Fibroblast of lung (primary cell): ENCODE measurements at regions not wholly inside any gene's neighbourhood (a gene's known extent, or its start where the extent isn't known, plus 50 kb on each side); places are given as distances from the start of the nearest gene placed in this dataset.

Source experiments
- DNase-seq, 2 donors: peaks; one replicate each; pipeline versions ENCODE4 v3.0.0 to v3.0.0-alpha.2; 2010; ENCODE audit warnings: low read depth in 2 of 2
- H2AFZ ChIP-seq: 2 replicates; pipeline ENCODE4 v1.5.1; 2012; ENCODE audit warnings: low read length, control low read depth, inconsistent platforms
- H3K27ac ChIP-seq: 2 replicates; pipeline ENCODE4 v1.5.1; 2011; ENCODE audit warnings: low read length, control low read depth; ENCODE audit not compliant: insufficient read depth
- H3K27me3 ChIP-seq: 2 replicates; pipeline ENCODE4 v1.5.1; 2011; ENCODE audit warnings: mild to moderate bottlenecking, low read length; ENCODE audit not compliant: control insufficient read depth, insufficient read depth
- H3K36me3 ChIP-seq: 2 replicates; pipeline ENCODE4 v1.5.1; 2011; ENCODE audit warnings: low read length; ENCODE audit not compliant: control insufficient read depth, insufficient read depth
- H3K4me1 ChIP-seq: 2 replicates; pipeline ENCODE4 v1.5.1; 2011; ENCODE audit warnings: low read length; ENCODE audit not compliant: control insufficient read depth, insufficient read depth; ENCODE audit errors: extremely low read depth
- H3K4me2 ChIP-seq: 2 replicates; pipeline ENCODE4 v1.5.1; 2011; ENCODE audit warnings: low read length, control low read depth; ENCODE audit not compliant: insufficient read depth; ENCODE audit errors: extremely low read depth
- H3K4me3 ChIP-seq, 4 experiments: fragments of 200-600 bp in 1 of 4; sonication (generic) in 1 of 4; replicated peaks in 1 of 4; 2 replicates each; pipeline ENCODE4 v1.5.1; 2011 to 2016; ENCODE audit warnings: low read length in 4 of 4, low read depth in 3 of 4, mild to moderate bottlenecking in 3 of 4, control low read depth in 2 of 4, inconsistent platforms in 1 of 4, mixed read lengths in 1 of 4; ENCODE audit not compliant: insufficient read depth in 1 of 4; ENCODE audit errors: control extremely low read depth in 1 of 4
- H3K79me2 ChIP-seq: 2 replicates; pipeline ENCODE4 v1.5.1; 2012; ENCODE audit warnings: mild to moderate bottlenecking, low read length, inconsistent platforms; ENCODE audit not compliant: control insufficient read depth, insufficient read depth
- H3K9ac ChIP-seq: 2 replicates; pipeline ENCODE4 v1.5.1; 2011; ENCODE audit warnings: mild to moderate bottlenecking, low read length, control low read depth; ENCODE audit not compliant: insufficient read depth
- H3K9me3 ChIP-seq: 2 replicates; pipeline ENCODE4 v1.5.1; 2012; ENCODE audit warnings: low read depth, low read length; ENCODE audit not compliant: control insufficient read depth, insufficient read depth
- H4K20me1 ChIP-seq: 2 replicates; pipeline ENCODE4 v1.5.1; 2011; ENCODE audit warnings: low read length; ENCODE audit not compliant: control insufficient read depth, insufficient read depth; ENCODE audit errors: extremely low read depth
- CTCF ChIP-seq, 2 donors: IDR thresholded peaks in 1 of 2; conservative IDR thresholded peaks in 1 of 2; 1 replicate in 1 of 2; 2 replicates in 1 of 2; pipeline ENCODE4 v1.5.1; 2011 to 2012; ENCODE audit warnings: low read length in 2 of 2, control low read depth in 1 of 2, inconsistent platforms in 1 of 2, low read depth in 1 of 2, mild to moderate bottlenecking in 1 of 2
- EZH2 ChIP-seq: IDR thresholded peaks from 2 replicates; pipeline ENCODE4 v1.5.1; 2012; ENCODE audit warnings: low read length, control low read depth, mild to moderate bottlenecking; ENCODE audit errors: missing control alignments

- no peaks in the 10 kb centered on the region for H3K79me2 ChIP-seq
- H2AFZ ChIP-seq: no peak overlapping the region
- H3K27ac ChIP-seq: no peak overlapping the region
- H3K9me3 ChIP-seq: no peaks in the 10 kb centered on the region
- no peaks in the 10 kb centered on the region for H4K20me1 ChIP-seq
- no peaks in the 10 kb centered on the region for H3K36me3 ChIP-seq
- H3K9ac ChIP-seq: no peak overlapping the region
- H3K4me1 ChIP-seq: no peaks in the 10 kb centered on the region
- TF ChIP-seq EZH2 (no peak), CTCF (conservative IDR thresholded peaks at IDR 0.05 in 1 of 2, IDR thresholded peaks at IDR 0.05 in 1 of 2; ENCODE audit: low read depth in 1 of 2, low read length in 2 of 2) (no peak)
- no peaks in the 10 kb centered on the region for H3K27me3 ChIP-seq
- no peak for DNase-seq
- no peak overlapping the region for H3K4me2 ChIP-seq
- H3K4me3 ChIP-seq: no peak overlapping the region
Observed at GRCh38 chr1:4088676-4089075, 188.6 kb upstream of the C1orf174 start.

DNA sequence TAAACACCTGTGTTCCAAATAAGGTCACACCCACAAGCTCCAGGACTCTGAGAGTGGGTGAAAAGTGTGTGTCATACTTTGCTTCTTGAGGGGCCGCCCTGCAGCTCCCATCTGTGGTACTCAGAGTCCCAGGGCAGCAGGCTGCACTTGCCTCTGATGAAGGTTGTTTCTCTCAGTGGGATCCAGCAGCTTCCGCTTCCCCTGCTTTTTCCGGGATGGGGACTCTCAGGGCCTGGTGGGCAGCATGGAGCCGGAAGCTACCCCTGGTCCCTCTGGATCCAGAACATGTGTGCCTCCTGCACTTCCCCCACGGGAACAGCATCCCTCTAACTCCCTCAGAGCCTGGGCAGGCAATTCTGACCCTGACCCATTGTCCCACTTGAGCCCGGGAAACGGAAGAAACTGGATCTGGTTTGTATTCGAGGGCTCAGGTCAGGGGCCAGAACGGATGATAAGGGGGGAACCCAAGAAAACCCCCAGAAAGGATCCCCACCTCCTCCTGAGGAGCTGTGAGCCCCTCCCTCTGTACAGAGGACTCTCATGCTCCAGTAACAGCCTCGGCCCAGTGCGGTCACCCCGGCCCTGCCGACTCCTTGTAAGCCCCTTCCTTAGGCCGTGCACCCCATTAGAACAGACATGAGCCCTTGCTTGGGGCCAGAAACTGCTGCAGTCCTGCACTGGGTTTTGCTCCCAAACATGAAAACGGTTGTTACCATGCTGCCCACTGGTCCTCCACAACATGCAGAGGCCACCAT, 189.5 kb upstream of the C1orf174 start:
- Histone ChIP-seq H3K9me3 (no peaks in the 10 kb centered on the region), H3K36me3 (no peaks in the 10 kb centered on the region), H3K27me3 (no peaks in the 10 kb centered on the region), H3K79me2 (no peaks in the 10 kb centered on the region), H3K9ac (no peak overlapping the region), H2AFZ (no peak overlapping the region), H3K4me3 (no peak overlapping the region), H4K20me1 (no peaks in the 10 kb centered on the region), H3K4me2 (no peak overlapping the region), H3K4me1 (no peaks in the 10 kb centered on the region), H3K27ac (no peak overlapping the region)
- DNase-seq: no peak
- TF ChIP-seq CTCF (conservative IDR thresholded peaks at IDR 0.05 in 1 of 2, IDR thresholded peaks at IDR 0.05 in 1 of 2; ENCODE audit: low read depth in 1 of 2, low read length in 2 of 2): no peak
- TF ChIP-seq EZH2: no peak

GRCh38 chr1:4090556-4090955, 190.5 kb upstream of the C1orf174 start:
- Histone ChIP-seq H3K36me3 (no peaks in the 10 kb centered on the region), H2AFZ (no peak overlapping the region), H3K27ac (no peak overlapping the region), H3K79me2 (no peaks in the 10 kb centered on the region), H3K4me3 (no peak overlapping the region), H3K27me3 (no peaks in the 10 kb centered on the region), H3K4me2 (no peak overlapping the region), H3K9ac (no peak overlapping the region), H4K20me1 (no peaks in the 10 kb centered on the region), H3K4me1 (no peaks in the 10 kb centered on the region), H3K9me3 (no peaks in the 10 kb centered on the region)
- no peak for TF ChIP-seq EZH2
- TF ChIP-seq CTCF (conservative IDR thresholded peaks at IDR 0.05 in 1 of 2, IDR thresholded peaks at IDR 0.05 in 1 of 2; ENCODE audit: low read depth in 1 of 2, low read length in 2 of 2): no peak
- no peak for DNase-seq
